Endodermal cell (in vitro differentiated cells): ENCODE measurements at regions not wholly inside any gene's neighbourhood (a gene's known extent, or its start where the extent isn't known, plus 50 kb on each side); places are given as distances from the start of the nearest gene placed in this dataset.

Experiments
- DNase-seq: peaks from one replicate; pipeline ENCODE4 v3.0.0-alpha.2; 2017
- H3K27ac ChIP-seq: 2 replicates; pipeline ENCODE4 v1.5.1; 2013; ENCODE audit warnings: mild to moderate bottlenecking, low read depth, low read length, moderate library complexity
- H3K27me3 ChIP-seq: 2 replicates; pipeline ENCODE4 v1.6.1; 2013; ENCODE audit warnings: mild to moderate bottlenecking, low read length, moderate library complexity; ENCODE audit not compliant: insufficient read depth, control insufficient read depth, poor library complexity, severe bottlenecking
- H3K36me3 ChIP-seq: 2 replicates; pipeline ENCODE4 v1.7.0; 2013; ENCODE audit warnings: mild to moderate bottlenecking, low read length, moderate library complexity; ENCODE audit not compliant: control insufficient read depth, insufficient read depth
- H3K4me1 ChIP-seq: one replicate; pipeline ENCODE4 v1.7.0; 2013; ENCODE audit warnings: low read length; ENCODE audit not compliant: control insufficient read depth, insufficient read depth
- H3K4me3 ChIP-seq: 2 replicates; pipeline ENCODE4 v1.5.1; 2013; ENCODE audit warnings: mild to moderate bottlenecking, low read length, moderate library complexity
- H3K9ac ChIP-seq: 2 replicates; pipeline ENCODE4 v1.6.1; 2013; ENCODE audit warnings: mild to moderate bottlenecking, low read length, moderate library complexity; ENCODE audit not compliant: poor library complexity, severe bottlenecking; ENCODE audit errors: extremely low read depth
- H3K9me3 ChIP-seq: 2 replicates; pipeline ENCODE4 v1.6.1; 2013; ENCODE audit warnings: mild to moderate bottlenecking, low read length, moderate library complexity; ENCODE audit not compliant: control insufficient read depth
- H3K27ac Mint-ChIP-seq: 2 replicates; pipeline ENCODE4 v1.8.0; 2020; ENCODE audit warnings: mixed read lengths
- H3K27me3 Mint-ChIP-seq: 2 replicates; pipeline ENCODE4 v1.8.0; 2021; ENCODE audit warnings: mild to moderate bottlenecking, mixed read lengths; ENCODE audit not compliant: insufficient read depth
- H3K36me3 Mint-ChIP-seq: 2 replicates; pipeline ENCODE4 v1.8.0; 2020; ENCODE audit warnings: low read depth, mixed read lengths
- H3K4me1 Mint-ChIP-seq: 2 replicates; pipeline ENCODE4 v1.8.0; 2020; ENCODE audit warnings: mixed read lengths
- H3K4me3 Mint-ChIP-seq: 2 replicates; pipeline ENCODE4 v1.8.0; 2020; ENCODE audit warnings: mild to moderate bottlenecking, moderate library complexity, mixed read lengths
- H3K9me3 Mint-ChIP-seq: 2 replicates; pipeline ENCODE4 v1.8.0; 2020; ENCODE audit warnings: mild to moderate bottlenecking, mixed read lengths
- WGBS, 2 experiments: methylation state at CpG; one replicate each; pipeline versions ENCODE4 v1.1.5 to v1.1.7; 2013; ENCODE audit warnings: missing lambda C conversion rate in 2 of 2, mixed read lengths in 1 of 2; ENCODE audit not compliant: insufficient coverage in 1 of 2, insufficient read length in 1 of 2; 5-methylcytosine and 5-hydroxymethylcytosine counted together
- TF ChIP-seq, protein P1 (sequence below): fragments of 200-600 bp; sonication (generic); conservative IDR thresholded peaks from 2 replicates; pipeline ENCODE4 v1.5.0; 2021; ENCODE audit warnings: antibody characterized with exemption, mild to moderate bottlenecking

GRCh38 chr19:31882709-31883108 is 462.7 kb upstream of the ZNF507 start:
- no peak overlapping the region for H3K4me3 Mint-ChIP-seq
- Histone ChIP-seq H3K27me3 (no peaks in the 10 kb centered on the region), H3K4me1 (no peaks in the 10 kb centered on the region), H3K9me3 (no peaks in the 10 kb centered on the region), H3K4me3 (no peak overlapping the region), H3K9ac (no peak overlapping the region), H3K27ac (peak overlapping the region; percentile 88), H3K36me3 (no peaks in the 10 kb centered on the region)
- H3K36me3 Mint-ChIP-seq, result no peaks in the 10 kb centered on the region
- 94% methylated on average over 2 of the region's 2 CpGs; no CpG with 5 or more reads in 1 of the 2 experiments for WGBS, 2 experiments
- H3K4me1 Mint-ChIP-seq, result peaks cover 3% of the 10 kb centered on the region
- H3K27me3 Mint-ChIP-seq, result peaks cover 7% of the 10 kb centered on the region
- no peak for DNase-seq
- no peak overlapping the region for H3K27ac Mint-ChIP-seq
- no peaks in the 10 kb centered on the region for H3K9me3 Mint-ChIP-seq
- TF ChIP-seq, protein P1, sequence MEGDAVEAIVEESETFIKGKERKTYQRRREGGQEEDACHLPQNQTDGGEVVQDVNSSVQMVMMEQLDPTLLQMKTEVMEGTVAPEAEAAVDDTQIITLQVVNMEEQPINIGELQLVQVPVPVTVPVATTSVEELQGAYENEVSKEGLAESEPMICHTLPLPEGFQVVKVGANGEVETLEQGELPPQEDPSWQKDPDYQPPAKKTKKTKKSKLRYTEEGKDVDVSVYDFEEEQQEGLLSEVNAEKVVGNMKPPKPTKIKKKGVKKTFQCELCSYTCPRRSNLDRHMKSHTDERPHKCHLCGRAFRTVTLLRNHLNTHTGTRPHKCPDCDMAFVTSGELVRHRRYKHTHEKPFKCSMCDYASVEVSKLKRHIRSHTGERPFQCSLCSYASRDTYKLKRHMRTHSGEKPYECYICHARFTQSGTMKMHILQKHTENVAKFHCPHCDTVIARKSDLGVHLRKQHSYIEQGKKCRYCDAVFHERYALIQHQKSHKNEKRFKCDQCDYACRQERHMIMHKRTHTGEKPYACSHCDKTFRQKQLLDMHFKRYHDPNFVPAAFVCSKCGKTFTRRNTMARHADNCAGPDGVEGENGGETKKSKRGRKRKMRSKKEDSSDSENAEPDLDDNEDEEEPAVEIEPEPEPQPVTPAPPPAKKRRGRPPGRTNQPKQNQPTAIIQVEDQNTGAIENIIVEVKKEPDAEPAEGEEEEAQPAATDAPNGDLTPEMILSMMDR, result peak; percentile 49

DNA sequence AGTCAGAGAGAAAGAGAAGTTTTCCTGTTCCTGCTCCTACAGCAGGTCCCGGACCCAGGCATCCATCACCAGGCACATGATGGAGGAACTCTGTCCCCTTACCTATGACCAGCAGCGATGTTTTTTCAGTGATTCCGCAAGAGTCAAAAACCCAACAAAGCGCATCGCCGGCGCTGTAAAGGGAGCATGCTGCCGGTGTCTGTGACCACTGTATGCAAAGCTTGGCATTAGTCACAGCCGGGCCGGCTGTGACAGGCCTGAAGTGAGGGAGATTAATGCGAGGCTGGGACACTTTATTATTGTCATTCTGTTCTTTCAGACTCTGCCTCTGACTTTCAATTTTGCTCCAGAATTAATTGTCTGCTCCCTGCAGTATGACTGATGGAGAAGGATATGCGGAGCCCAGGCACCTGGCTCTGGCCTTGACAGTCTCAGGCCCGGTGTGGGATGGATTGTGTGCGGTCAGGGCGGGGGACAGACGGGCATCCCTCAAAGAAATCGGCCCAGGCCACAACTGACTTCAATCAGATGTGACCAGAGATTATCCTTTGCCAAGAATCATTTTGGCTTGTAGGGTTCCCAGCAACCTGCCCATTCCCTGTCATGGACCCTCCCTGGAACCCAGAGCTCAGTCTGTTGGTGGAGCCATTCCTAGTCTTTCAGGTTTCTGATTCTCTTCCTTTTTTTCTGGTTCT is 462.0 kb upstream of the ZNF507 start:
- Histone ChIP-seq H3K36me3 (no peaks in the 10 kb centered on the region), H3K27me3 (no peaks in the 10 kb centered on the region), H3K4me3 (no peak overlapping the region), H3K27ac (peak overlapping the region; percentile 88), H3K9ac (no peak overlapping the region), H3K9me3 (no peaks in the 10 kb centered on the region), H3K4me1 (no peaks in the 10 kb centered on the region)
- TF ChIP-seq, protein P1, result no peak
- no peaks in the 10 kb centered on the region for H3K36me3 Mint-ChIP-seq
- H3K27ac Mint-ChIP-seq, result no peak overlapping the region
- H3K4me3 Mint-ChIP-seq, result no peak overlapping the region
- no peak for DNase-seq
- H3K4me1 Mint-ChIP-seq, result peaks cover 3% of the 10 kb centered on the region
- H3K9me3 Mint-ChIP-seq, result no peaks in the 10 kb centered on the region
- WGBS, 2 experiments, result 92% methylated on average over 17 of the region's 17 CpGs
- peaks cover 9% of the 10 kb centered on the region for H3K27me3 Mint-ChIP-seq

DNA sequence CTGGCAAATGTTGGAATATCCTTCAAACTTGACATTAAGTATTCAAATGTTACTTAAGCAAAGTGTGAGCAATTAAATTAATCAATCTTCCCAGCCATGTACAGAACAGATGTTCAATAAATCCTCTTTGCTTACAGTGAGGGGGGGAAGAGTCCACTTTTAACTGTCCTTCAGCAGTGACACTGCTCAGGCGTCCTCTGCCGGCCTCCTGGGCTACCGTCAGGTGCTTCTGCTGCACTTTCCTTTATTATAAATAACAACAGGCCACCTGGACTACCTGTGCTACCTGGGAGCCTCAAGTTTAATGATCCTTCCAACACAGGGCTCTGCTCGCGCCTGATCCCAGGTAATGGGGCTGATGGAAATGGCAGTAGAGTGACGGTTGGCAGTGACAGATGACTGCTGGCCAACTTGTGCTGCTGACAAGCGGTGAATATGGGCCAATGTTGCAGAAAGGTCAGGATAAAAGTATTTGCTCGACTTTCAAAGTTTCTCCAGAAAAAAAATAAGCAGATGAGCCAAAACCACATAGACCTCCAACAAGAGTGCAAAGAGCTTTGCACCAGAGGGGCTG is 460.0 kb upstream of the ZNF507 start:
- peaks cover 1% of the 10 kb centered on the region for H3K4me1 Mint-ChIP-seq
- no peaks in the 10 kb centered on the region for H3K36me3 ChIP-seq
- no peaks in the 10 kb centered on the region for H3K9me3 ChIP-seq
- no peak overlapping the region for H3K4me3 Mint-ChIP-seq
- no peak overlapping the region for H3K9ac ChIP-seq
- no peak overlapping the region for H3K27ac Mint-ChIP-seq
- 88 to 95% methylated on average over 7 to 8 of the region's 8 CpGs for WGBS, 2 experiments
- H3K9me3 Mint-ChIP-seq, result no peaks in the 10 kb centered on the region
- TF ChIP-seq, protein P1, result no peak
- no peak overlapping the region for H3K4me3 ChIP-seq
- H3K27ac ChIP-seq, result no peak overlapping the region
- no peaks in the 10 kb centered on the region for H3K27me3 ChIP-seq
- DNase-seq, result no peak
- H3K27me3 Mint-ChIP-seq, result peaks cover 22% of the 10 kb centered on the region
- H3K4me1 ChIP-seq, result no peaks in the 10 kb centered on the region
- H3K36me3 Mint-ChIP-seq, result no peaks in the 10 kb centered on the region
